AG04449 (cell line): ENCODE measurements at regions not wholly inside any gene's neighbourhood (a gene's known extent, or its start where the extent isn't known, plus 50 kb on each side); places are given as distances from the start of the nearest gene placed in this dataset.

Source experiments
- CTCF ChIA-PET: fragments of 350-600 bp; formaldehyde crosslinking; extraction: SDS; loops from one replicate; lab custom pipeline; 2021; ENCODE audit warnings: antibody characterized with exemption; lab: Yijun Ruan, JAX
- POLR2A ChIA-PET: fragments of 400-600, 350-600 bp; formaldehyde crosslinking; extraction: SDS; loops from one replicate; lab custom pipeline; 2020; ENCODE audit warnings: antibody characterized with exemption, inconsistent platforms; lab: Yijun Ruan, JAX
- DNase-seq: peaks from one replicate; pipeline ENCODE4 v3.0.0-alpha.2; 2010; ENCODE audit warnings: low read depth, low spot score
- H3K4me3 ChIP-seq: 2 replicates; pipeline ENCODE4 v1.5.1; 2011; ENCODE audit warnings: low read depth, mild to moderate bottlenecking, control low read depth, low read length
- TF ChIP-seq, protein P1 (sequence below): IDR thresholded peaks from one replicate; pipeline ENCODE4 v1.5.1; 2011; ENCODE audit warnings: mild to moderate bottlenecking, moderate library complexity, low read length, control low read depth, inconsistent platforms; ENCODE audit not compliant: insufficient read depth; ENCODE audit errors: missing control alignments

- TF ChIP-seq, protein P1, sequence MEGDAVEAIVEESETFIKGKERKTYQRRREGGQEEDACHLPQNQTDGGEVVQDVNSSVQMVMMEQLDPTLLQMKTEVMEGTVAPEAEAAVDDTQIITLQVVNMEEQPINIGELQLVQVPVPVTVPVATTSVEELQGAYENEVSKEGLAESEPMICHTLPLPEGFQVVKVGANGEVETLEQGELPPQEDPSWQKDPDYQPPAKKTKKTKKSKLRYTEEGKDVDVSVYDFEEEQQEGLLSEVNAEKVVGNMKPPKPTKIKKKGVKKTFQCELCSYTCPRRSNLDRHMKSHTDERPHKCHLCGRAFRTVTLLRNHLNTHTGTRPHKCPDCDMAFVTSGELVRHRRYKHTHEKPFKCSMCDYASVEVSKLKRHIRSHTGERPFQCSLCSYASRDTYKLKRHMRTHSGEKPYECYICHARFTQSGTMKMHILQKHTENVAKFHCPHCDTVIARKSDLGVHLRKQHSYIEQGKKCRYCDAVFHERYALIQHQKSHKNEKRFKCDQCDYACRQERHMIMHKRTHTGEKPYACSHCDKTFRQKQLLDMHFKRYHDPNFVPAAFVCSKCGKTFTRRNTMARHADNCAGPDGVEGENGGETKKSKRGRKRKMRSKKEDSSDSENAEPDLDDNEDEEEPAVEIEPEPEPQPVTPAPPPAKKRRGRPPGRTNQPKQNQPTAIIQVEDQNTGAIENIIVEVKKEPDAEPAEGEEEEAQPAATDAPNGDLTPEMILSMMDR, result no peak
- CTCF ChIA-PET, result no interaction called here
- DNase-seq, result no peak
- H3K4me3 ChIP-seq, result no peak overlapping the region
- POLR2A ChIA-PET, result no interaction called here
Observed at GRCh38 chr3:152549263-152549662, 280.5 kb downstream of the MBNL1 start.

DNA sequence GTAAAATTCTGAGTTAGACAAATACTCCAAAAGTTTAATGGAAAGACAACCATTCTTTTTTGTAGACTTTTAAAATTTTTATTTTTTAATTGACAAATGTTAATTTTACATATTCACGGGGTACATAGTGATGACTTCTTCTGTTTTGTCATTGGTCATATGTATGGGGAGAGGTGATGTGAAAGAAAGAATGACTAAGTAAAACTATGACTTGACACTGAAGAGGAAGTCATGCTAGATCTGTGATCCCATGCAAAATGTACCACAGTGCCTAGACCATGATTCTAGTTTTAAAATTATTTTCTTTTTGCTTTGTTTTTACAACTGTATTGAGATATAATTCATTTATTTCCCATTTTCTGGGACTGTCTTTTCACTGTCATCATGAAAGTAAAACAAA lies 281.6 kb downstream of the MBNL1 start:
- POLR2A ChIA-PET, result no interaction called here
- H3K4me3 ChIP-seq, result no peak overlapping the region
- TF ChIP-seq, protein P1, result no peak
- CTCF ChIA-PET, result no interaction called here
- DNase-seq, result no peak

DNA sequence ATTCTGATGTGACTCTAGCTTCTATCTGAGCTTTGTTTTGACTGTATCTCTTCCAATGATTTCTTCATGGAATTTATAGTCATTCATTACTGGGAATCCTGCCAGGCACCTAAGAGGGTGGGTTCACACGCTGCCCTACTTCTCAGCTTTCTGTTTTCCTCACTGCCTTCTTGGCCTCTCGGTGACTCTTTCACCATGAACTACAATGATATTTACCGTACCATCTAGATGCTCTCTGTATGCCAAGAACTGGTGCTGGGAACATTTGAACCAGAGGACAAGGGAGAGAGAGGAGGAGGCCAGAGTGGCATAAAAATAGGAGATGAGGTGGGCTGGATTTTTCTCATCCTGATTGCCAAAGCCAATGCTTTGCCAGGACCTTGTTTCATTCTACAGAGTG lies 280.0 kb upstream of the P2RY1 start:
- ChIA-PET POLR2A (no interaction called here), CTCF (interaction anchor here (0.9 to 2.0 kb wide), 2 partner anchors 19 to 20 kb away, joined by 4 to 6 read pairs; no protein-coding TSS in a partner anchor)
- no peak for DNase-seq
- TF ChIP-seq, protein P1, result no peak
- H3K4me3 ChIP-seq, result no peak overlapping the region

DNA sequence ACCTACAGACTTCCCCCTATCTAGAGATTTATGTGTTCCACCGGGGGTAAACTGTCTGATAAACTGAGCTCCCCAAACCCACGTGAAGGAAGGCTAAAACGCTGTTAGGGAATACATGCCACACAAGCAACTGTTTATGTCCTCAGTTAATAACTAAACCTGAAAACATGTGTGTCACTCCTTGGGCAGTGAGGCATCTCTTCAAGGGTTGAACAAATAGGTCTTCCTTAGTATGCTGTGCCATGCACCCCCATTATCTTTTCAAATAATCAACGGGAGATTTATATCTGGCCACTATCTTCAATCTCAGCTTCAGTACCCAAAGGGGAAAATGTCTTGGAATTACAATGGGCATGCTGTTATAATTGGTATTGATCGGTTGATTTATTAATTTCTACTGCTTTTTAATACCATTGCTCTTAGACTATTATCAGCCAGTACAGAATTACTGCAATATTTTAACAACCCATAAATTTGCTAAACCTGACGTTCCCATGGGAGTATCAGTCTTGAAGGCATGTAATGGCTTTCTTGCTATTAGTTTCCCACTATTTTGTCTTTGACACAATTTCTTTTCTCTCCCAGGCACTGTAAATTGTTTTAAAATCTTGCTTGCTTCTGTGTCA lies 279.2 kb upstream of the P2RY1 start:
- TF ChIP-seq, protein P1, result no peak
- ChIA-PET POLR2A (no interaction called here), CTCF (interaction anchor here (2.0 kb wide), 1 partner anchor 19 kb away, joined by 6 read pairs; no protein-coding TSS in a partner anchor)
- H3K4me3 ChIP-seq, result no peak overlapping the region
- no peak for DNase-seq

DNA sequence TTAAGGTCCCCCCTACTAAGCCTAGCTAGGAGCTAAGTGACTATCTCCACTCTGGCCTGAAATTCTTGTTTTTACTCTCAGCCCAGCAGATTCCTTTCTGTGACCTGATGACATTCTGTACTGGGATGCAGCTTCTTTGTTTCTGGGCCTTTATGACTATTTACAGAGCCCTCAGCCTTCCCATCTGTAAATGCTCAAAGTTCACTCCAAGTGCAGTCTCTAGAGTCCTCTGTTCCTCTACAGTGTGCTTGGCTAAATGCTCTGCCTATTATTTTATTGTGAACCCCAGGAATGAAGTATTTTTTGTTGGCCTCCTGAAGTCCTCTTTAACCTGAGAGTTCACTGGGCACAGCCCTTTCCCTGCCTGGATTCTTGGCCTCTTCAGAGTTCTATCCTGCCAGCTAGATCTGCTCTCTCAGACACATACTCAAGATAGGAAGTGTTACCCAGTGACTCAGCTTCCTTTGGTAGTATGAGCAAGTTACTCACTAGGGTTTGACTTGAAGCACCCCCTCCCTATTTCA lies 278.1 kb upstream of the P2RY1 start:
- TF ChIP-seq, protein P1, result no peak
- peak; percentile 26 for DNase-seq
- H3K4me3 ChIP-seq, result no peak overlapping the region
- CTCF ChIA-PET, result interaction anchor here (2.0 kb wide), 1 partner anchor 18 kb away, joined by 6 read pairs; no protein-coding TSS in a partner anchor
- POLR2A ChIA-PET, result no interaction called here

DNA sequence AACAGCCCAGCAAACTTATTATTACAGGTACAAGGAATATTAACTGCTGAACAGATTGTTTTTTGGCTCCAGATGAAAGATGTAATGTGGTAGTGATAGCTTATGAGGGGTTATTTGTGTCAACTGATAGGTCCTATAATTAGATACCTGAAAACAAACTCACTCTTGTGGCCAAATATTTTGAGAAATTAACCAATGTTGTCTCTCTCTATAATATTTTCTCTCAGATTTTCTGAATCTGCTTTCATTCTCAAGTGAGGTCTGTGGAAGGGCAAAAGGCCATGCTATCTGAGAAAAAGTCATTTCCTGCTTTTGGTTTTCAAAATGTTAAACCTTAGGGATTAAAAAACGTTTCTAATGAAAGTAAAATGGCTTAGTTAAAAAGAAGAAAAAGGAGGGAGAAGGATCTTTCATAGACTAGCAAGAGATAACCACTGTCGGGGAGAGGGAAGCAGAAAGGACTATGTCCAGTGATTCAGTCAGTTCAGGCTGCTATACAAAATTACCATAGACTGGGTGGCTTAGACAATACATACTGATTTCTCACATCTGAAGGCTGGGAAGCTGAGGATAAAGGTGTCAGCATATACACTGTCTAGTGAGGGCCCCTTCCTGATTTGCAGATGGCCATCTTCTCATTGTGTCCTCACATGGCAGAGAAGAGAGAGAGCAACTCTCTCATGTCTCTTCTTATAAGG lies 277.5 kb upstream of the P2RY1 start:
- no peak overlapping the region for H3K4me3 ChIP-seq
- TF ChIP-seq, protein P1, result no peak
- DNase-seq, result no peak
- POLR2A ChIA-PET, result no interaction called here
- CTCF ChIA-PET, result no interaction called here
